Esophagus squamous epithelium (tissue), 5 donors: ENCODE measurements at regions not wholly inside any gene's neighbourhood (a gene's known extent, or its start where the extent isn't known, plus 50 kb on each side); places are given as distances from the start of the nearest gene placed in this dataset.
"Not testable (repeated sequence)": the region's sequence is repeated elsewhere in the genome, so short reads cannot be mapped to it uniquely, and the experiment has no call there.

Experiments
- DNase-seq: peaks from one replicate; lab custom pipeline; 2025; lab: John Stamatoyannopoulos, UW
- H3K27ac ChIP-seq, 4 donors: fragments of 200-600 bp; sonication (generic); one replicate each; pipeline ENCODE4 v1.5.1; 2016 to 2019; ENCODE audit warnings: mild to moderate bottlenecking in 1 of 4
- H3K27me3 ChIP-seq, 4 donors: fragments of 200-600 bp; sonication (generic); 1 replicate in 3 of 4; 2 replicates in 1 of 4; pipeline versions ENCODE4 v1.5.1 to v1.6.0; 2017 to 2021; ENCODE audit warnings: antibody characterized with exemption in 1 of 4
- H3K36me3 ChIP-seq, 3 donors: fragments of 200-600 bp; sonication (generic); one replicate each; pipeline ENCODE4 v1.5.1; 2016 to 2019
- H3K4me1 ChIP-seq, 3 donors: fragments of 200-600 bp; sonication (generic); one replicate each; pipeline ENCODE4 v1.5.1; 2017 to 2019
- H3K4me3 ChIP-seq, 4 donors: fragments of 200-600 bp; sonication (generic); 1 replicate in 3 of 4; 2 replicates in 1 of 4; pipeline ENCODE4 v1.5.1; 2016 to 2019; ENCODE audit warnings: mild to moderate bottlenecking in 2 of 4, moderate library complexity in 1 of 4
- H3K9me3 ChIP-seq, 3 donors: fragments of 200-600 bp; sonication (generic); one replicate each; pipeline ENCODE4 v1.5.1; 2016 to 2019
- CTCF ChIP-seq, 6 experiments: fragments of 450-650 bp in 4 of 6; fragments of 200-600 bp in 2 of 6; sonication (generic) in 2 of 6; IDR thresholded peaks; one replicate each; pipeline ENCODE4 v1.5.1; 2016 to 2019; ENCODE audit warnings: antibody characterized with exemption in 6 of 6, mild to moderate bottlenecking in 4 of 6, moderate library complexity in 4 of 6
- POLR2A ChIP-seq, 4 donors: fragments of 450-650 bp; IDR thresholded peaks; one replicate each; pipeline ENCODE4 v1.6.1; 2017; ENCODE audit warnings: antibody characterized with exemption in 4 of 4, mild to moderate bottlenecking in 4 of 4, moderate library complexity in 3 of 4
- WGBS, 2 donors: methylation state at CpG; one replicate each; pipeline ENCODE4 v1.1.5; 2018; 5-methylcytosine and 5-hydroxymethylcytosine counted together
- intact Hi-C: fragments of 100-400 bp; cut with DNase I; formaldehyde crosslinking; loops from one replicate; pipeline ENCODE4 v1.15.0; 2022
- donor health status: DM: yes; HTN: yes; CAD: no.

- Histone ChIP-seq H3K4me3 (no peak overlapping the region), H3K4me1 (peaks cover 0 to 7% (median 3%) of the 10 kb centered on the region in 3 donors), H3K9me3 (no peaks in the 10 kb centered on the region), H3K36me3 (no peaks in the 10 kb centered on the region), H3K27ac (no peak overlapping the region), H3K27me3 (no peaks in the 10 kb centered on the region)
- TF ChIP-seq POLR2A (IDR thresholded peaks at IDR 0.05) (no peak), CTCF (IDR thresholded peaks at IDR 0.05) (no peak)
- intact Hi-C loops = no loop called here
- 92 to 100% methylated on average over 5 to 6 of the region's 6 CpGs for WGBS, 2 donors
- DNase-seq = no peak
These were observed 72.5 kb upstream of the ZNF217 start for GRCh38 chr20:53666144-53666543.

DNA sequence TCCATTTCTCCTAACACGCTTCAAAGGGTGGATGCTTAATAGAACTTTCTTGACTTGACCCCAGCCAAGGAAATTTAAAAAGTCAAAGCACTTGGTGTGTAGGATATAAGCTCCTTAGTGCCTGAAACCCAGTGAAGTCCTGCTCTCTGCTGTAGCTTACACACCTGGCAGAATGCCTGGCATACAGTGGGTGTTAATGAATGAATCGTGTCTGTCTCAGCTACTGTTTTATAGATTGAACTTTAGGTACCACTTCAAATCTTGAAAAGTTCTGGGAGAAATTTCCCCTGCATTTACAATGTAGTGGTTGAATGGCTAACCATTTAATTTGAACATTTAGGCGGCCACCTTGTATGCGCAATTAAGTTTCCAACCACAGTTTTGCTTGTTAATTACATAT is 70.5 kb upstream of the ZNF217 start:
- Histone ChIP-seq H3K4me3 (no peak overlapping the region), H3K27ac (no peak overlapping the region), H3K4me1 (peaks cover 5 to 21% (median 11%) of the 10 kb centered on the region in 3 donors), H3K36me3 (no peaks in the 10 kb centered on the region), H3K27me3 (no peaks in the 10 kb centered on the region), H3K9me3 (no peaks in the 10 kb centered on the region)
- 68 to 76% methylated on average over 4 of the region's 4 CpGs for WGBS, 2 donors
- DNase-seq = no peak
- TF ChIP-seq CTCF (IDR thresholded peaks at IDR 0.05) (no peak), POLR2A (IDR thresholded peaks at IDR 0.05) (no peak)
- intact Hi-C loops = no loop called here

GRCh38 chr20:53663521-53663920 is 69.9 kb upstream of the ZNF217 start:
- H3K4me1 ChIP-seq = peaks cover 5 to 21% (median 11%) of the 10 kb centered on the region in 3 donors
- 97 to 98% methylated on average over 5 of the region's 5 CpGs for WGBS, 2 donors
- H3K27ac ChIP-seq, DNase-seq, H3K4me3 ChIP-seq, intact Hi-C loops, H3K27me3 ChIP-seq, H3K36me3 ChIP-seq, H3K9me3 ChIP-seq: not testable (repeated sequence)

- H3K27ac ChIP-seq = no peak overlapping the region
- H3K4me3 ChIP-seq = no peak overlapping the region
- no peaks in the 10 kb centered on the region for H3K36me3 ChIP-seq
- no peaks in the 10 kb centered on the region for H3K27me3 ChIP-seq
- WGBS, 2 donors = 57 to 81% methylated on average over 3 of the region's 3 CpGs
- peaks cover 7 to 29% (median 11%) of the 10 kb centered on the region in 3 donors for H3K4me1 ChIP-seq
- DNase-seq = no peak
- TF ChIP-seq POLR2A (IDR thresholded peaks at IDR 0.05) = no peak
- TF ChIP-seq CTCF (IDR thresholded peaks at IDR 0.05) = no peak
- intact Hi-C loops = no loop called here
- no peaks in the 10 kb centered on the region for H3K9me3 ChIP-seq
These were observed 69.0 kb upstream of the ZNF217 start for GRCh38 chr20:53662595-53662994.

- H3K4me1 ChIP-seq = peaks cover 18 to 45% (median 20%) of the 10 kb centered on the region in 3 donors
- 62 to 72% methylated on average over 6 of the region's 6 CpGs for WGBS, 2 donors
- intact Hi-C loops = no loop called here
These were observed 67.3 kb upstream of the ZNF217 start for GRCh38 chr20:53660947-53661381.

More at GRCh38 chr20:53660947-53661381, 67.3 kb upstream of the ZNF217 start:
- peak overlapping the region; percentile 50 to 82 (median 73) for H3K27ac ChIP-seq
- no peaks in the 10 kb centered on the region for H3K9me3 ChIP-seq
- no peak for DNase-seq
- peak overlapping the region in 2 of 4 donors; percentile 51 to 63 for H3K4me3 ChIP-seq
- no peaks in the 10 kb centered on the region for H3K36me3 ChIP-seq
- no peak for TF ChIP-seq CTCF (IDR thresholded peaks at IDR 0.05)
- TF ChIP-seq POLR2A (IDR thresholded peaks at IDR 0.05) = no peak
- no peaks in the 10 kb centered on the region for H3K27me3 ChIP-seq
